Osteocyte (in vitro differentiated cells): ENCODE measurements at regions not wholly inside any gene's neighbourhood (a gene's known extent, or its start where the extent isn't known, plus 50 kb on each side); places are given as distances from the start of the nearest gene placed in this dataset.

Source experiments
- DNase-seq: peaks from one replicate; pipeline ENCODE4 v3.0.0; 2021; ENCODE audit warnings: mixed read lengths; ENCODE audit not compliant: unreplicated experiment; ENCODE audit errors: extremely low spot score
- H3K27ac Mint-ChIP-seq: one replicate; pipeline ENCODE4 v1.8.0; 2021; ENCODE audit warnings: mild to moderate bottlenecking, mixed read lengths; ENCODE audit not compliant: unreplicated experiment
- H3K27me3 Mint-ChIP-seq: one replicate; pipeline ENCODE4 v1.8.0; 2021; ENCODE audit warnings: mixed read lengths; ENCODE audit not compliant: unreplicated experiment
- H3K36me3 Mint-ChIP-seq: one replicate; pipeline ENCODE4 v1.8.0; 2021; ENCODE audit warnings: mixed read lengths; ENCODE audit not compliant: unreplicated experiment
- H3K4me1 Mint-ChIP-seq: one replicate; pipeline ENCODE4 v1.8.0; 2021; ENCODE audit warnings: mixed read lengths; ENCODE audit not compliant: unreplicated experiment
- H3K4me3 Mint-ChIP-seq: one replicate; pipeline ENCODE4 v1.8.0; 2021; ENCODE audit warnings: mild to moderate bottlenecking, moderate library complexity, mixed read lengths; ENCODE audit not compliant: unreplicated experiment
- H3K9me3 Mint-ChIP-seq: one replicate; pipeline ENCODE4 v1.8.0; 2021; ENCODE audit warnings: mixed read lengths; ENCODE audit not compliant: unreplicated experiment
- TF ChIP-seq, protein P1 (sequence below): fragments of 200-600 bp; sonication (generic); IDR thresholded peaks from 2 replicates; pipeline ENCODE4 v1.5.0; 2021; ENCODE audit warnings: antibody characterized with exemption, mild to moderate bottlenecking, moderate library complexity

DNA sequence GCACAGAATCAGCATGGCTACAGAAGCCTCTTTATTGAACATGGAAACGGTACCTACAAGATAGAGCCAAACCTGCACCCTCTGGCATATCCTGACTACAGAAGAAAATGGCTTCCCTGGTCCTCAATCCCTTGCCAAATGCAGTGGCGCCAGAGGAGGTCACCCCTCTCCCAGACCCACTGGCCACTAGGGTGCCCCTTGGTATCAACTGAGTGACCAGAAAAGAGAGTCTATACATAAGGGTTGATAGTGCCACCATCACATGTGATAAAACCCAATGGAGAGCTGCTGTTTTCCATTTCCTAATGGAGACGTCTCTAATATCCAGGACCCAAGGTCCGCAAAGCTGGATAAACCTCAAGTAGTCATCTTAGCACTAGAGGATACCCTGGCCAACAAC, 52.7 kb upstream of the ALK start:
- TF ChIP-seq, protein P1, sequence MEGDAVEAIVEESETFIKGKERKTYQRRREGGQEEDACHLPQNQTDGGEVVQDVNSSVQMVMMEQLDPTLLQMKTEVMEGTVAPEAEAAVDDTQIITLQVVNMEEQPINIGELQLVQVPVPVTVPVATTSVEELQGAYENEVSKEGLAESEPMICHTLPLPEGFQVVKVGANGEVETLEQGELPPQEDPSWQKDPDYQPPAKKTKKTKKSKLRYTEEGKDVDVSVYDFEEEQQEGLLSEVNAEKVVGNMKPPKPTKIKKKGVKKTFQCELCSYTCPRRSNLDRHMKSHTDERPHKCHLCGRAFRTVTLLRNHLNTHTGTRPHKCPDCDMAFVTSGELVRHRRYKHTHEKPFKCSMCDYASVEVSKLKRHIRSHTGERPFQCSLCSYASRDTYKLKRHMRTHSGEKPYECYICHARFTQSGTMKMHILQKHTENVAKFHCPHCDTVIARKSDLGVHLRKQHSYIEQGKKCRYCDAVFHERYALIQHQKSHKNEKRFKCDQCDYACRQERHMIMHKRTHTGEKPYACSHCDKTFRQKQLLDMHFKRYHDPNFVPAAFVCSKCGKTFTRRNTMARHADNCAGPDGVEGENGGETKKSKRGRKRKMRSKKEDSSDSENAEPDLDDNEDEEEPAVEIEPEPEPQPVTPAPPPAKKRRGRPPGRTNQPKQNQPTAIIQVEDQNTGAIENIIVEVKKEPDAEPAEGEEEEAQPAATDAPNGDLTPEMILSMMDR = no peak
- Mint-ChIP-seq H3K4me1 (no peaks in the 10 kb centered on the region), H3K36me3 (no peaks in the 10 kb centered on the region), H3K4me3 (no peak overlapping the region), H3K9me3 (no peaks in the 10 kb centered on the region), H3K27me3 (no peaks in the 10 kb centered on the region), H3K27ac (no peak overlapping the region)
- DNase-seq = no peak

DNA sequence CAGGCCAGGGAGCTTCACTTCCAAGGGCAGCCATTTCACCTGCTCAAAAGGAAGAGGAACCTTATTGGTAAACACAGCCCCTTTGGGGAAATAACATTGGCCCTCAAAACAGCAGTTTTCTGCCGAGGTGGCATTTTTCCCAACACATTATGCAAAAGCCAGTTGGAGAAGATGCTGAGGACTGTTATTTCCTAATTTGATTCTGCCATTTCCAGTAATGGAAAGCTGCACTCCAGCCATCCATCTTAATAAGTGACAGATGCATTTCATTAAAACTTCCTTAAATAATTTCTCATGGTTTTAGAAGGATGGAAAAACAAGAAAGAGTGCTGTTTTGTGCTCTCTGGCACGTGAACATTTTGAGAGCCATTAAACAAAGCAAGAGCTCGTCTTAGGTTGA, 55.9 kb upstream of the ALK start:
- Mint-ChIP-seq H3K27me3 (no peaks in the 10 kb centered on the region), H3K4me1 (no peaks in the 10 kb centered on the region), H3K4me3 (no peak overlapping the region), H3K36me3 (no peaks in the 10 kb centered on the region), H3K9me3 (no peaks in the 10 kb centered on the region), H3K27ac (no peak overlapping the region)
- no peak for DNase-seq
- TF ChIP-seq, protein P1 = no peak

DNA sequence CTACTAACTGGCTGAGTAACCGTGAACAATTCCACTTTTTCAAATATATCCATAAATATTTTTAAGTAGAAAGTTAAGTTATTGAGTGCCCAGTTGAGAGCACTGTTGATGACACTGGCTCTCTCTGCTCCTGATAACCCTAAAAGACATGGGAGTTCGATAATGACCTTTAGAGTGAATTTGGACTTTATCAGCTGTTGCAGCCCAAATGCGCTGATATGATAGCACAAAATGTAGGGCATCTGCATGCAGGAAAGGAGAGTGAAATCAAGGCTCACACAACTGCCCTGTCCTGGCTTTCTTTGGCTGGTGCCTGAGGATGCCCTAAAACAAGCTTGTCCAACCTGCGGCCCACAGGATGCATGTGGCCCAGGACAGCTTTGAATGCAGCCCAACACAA, 60.0 kb upstream of the ALK start:
- H3K9me3 Mint-ChIP-seq = no peaks in the 10 kb centered on the region
- H3K4me1 Mint-ChIP-seq = no peaks in the 10 kb centered on the region
- TF ChIP-seq, protein P1 = no peak
- no peak for DNase-seq
- H3K36me3 Mint-ChIP-seq = no peaks in the 10 kb centered on the region
- no peak overlapping the region for H3K27ac Mint-ChIP-seq
- no peak overlapping the region for H3K4me3 Mint-ChIP-seq
- H3K27me3 Mint-ChIP-seq = no peaks in the 10 kb centered on the region

DNA sequence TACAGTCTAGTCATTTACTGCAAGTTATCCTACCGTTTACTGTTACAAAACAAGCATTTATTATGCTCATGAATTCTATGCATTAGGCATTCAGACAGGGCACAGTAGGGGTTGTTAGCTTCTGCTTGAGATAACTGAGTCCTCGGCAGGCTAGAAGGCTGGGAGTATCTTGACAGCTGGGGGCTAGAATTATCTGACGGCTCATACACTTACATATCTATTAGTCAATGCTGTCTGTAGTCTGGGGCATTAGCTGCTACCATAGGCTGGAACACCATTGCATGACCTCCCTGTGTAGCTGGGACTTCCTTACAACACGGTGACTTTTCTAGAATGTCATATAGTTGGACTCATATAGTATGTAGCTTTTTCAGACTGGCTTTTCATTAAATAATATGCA, 61.9 kb upstream of the ALK start:
- DNase-seq = no peak
- Mint-ChIP-seq H3K27ac (no peak overlapping the region), H3K4me1 (no peaks in the 10 kb centered on the region), H3K4me3 (no peak overlapping the region), H3K27me3 (no peaks in the 10 kb centered on the region), H3K9me3 (no peaks in the 10 kb centered on the region), H3K36me3 (no peaks in the 10 kb centered on the region)
- TF ChIP-seq, protein P1 = no peak

DNA sequence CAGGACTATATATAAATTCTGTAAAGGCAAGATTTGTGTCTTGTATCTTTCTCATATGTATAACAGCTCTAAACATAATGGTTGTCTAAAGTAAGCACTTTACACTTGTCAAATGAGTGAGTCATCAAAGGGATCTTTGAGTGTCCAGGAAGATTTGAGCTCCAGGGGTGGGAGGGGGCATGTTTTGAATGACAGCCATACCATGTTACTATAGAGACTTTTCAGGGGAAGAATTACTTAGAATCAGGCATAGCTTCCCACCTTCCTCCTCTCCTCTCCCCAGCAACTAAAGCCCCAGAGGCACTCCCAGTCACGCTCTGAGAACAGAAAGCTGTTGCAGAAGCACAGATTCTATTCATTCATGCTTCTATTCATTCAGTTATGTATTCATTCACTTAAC, 65.8 kb upstream of the ALK start:
- H3K27ac Mint-ChIP-seq = no peak overlapping the region
- no peak overlapping the region for H3K4me3 Mint-ChIP-seq
- TF ChIP-seq, protein P1 = no peak
- no peaks in the 10 kb centered on the region for H3K36me3 Mint-ChIP-seq
- no peaks in the 10 kb centered on the region for H3K27me3 Mint-ChIP-seq
- no peaks in the 10 kb centered on the region for H3K4me1 Mint-ChIP-seq
- no peak for DNase-seq
- H3K9me3 Mint-ChIP-seq = no peaks in the 10 kb centered on the region
